ENCODE measurements at regions not wholly inside any gene's neighbourhood (a gene's known extent, or its start where the extent isn't known, plus 50 kb on each side); places are given as distances from the start of the nearest gene placed in this dataset.

- H3K79me2 ChIP-seq (replicated peaks; ENCODE audit: insufficient read depth, low read length), result no peaks in the 10 kb centered on the region
- no peak overlapping the region for H2AFZ ChIP-seq (ENCODE audit: low read depth, low read length)
- H3K27me3 ChIP-seq (ENCODE audit: insufficient read depth, low read depth, low read length), result no peaks in the 10 kb centered on the region
- no peaks in the 10 kb centered on the region for H3K36me3 ChIP-seq (ENCODE audit: insufficient read depth, low read length)
- H3F3A ChIP-seq (ENCODE audit: insufficient read depth, low read length, poor library complexity, severe bottlenecking), result no peaks in the 10 kb centered on the region
- H3K9ac ChIP-seq (ENCODE audit: low read length), result no peak overlapping the region
- no peak for TF ChIP-seq EP300 (conservative IDR thresholded peaks at IDR 0.05; ENCODE audit: poor library complexity, severe bottlenecking)
- TF ChIP-seq TAF1 (IDR thresholded peaks at IDR 0.05; ENCODE audit: low read depth), result no peak
- no peak for TF ChIP-seq RAD21 (conservative IDR thresholded peaks at IDR 0.05)
- no peak for TF ChIP-seq CTCF (IDR thresholded peaks at IDR 0.05; ENCODE audit: poor library complexity, severe bottlenecking)
- no peak for TF ChIP-seq EZH2 (IDR thresholded peaks at IDR 0.05; ENCODE audit: borderline replicate concordance, insufficient read depth, low read length, poor library complexity, severe bottlenecking)
- no peak for TF ChIP-seq POLR2AphosphoS5 (IDR thresholded peaks at IDR 0.05)
- no peak for TF ChIP-seq SMC3 (conservative IDR thresholded peaks at IDR 0.05; ENCODE audit: poor library complexity)
- TF ChIP-seq MXI1 (conservative IDR thresholded peaks at IDR 0.05; ENCODE audit: poor library complexity, severe bottlenecking), result no peak
- no peak for TF ChIP-seq REST (IDR thresholded peaks at IDR 0.05; ENCODE audit: borderline replicate concordance)
- H3K4me2 ChIP-seq (ENCODE audit: low read length), result no peak overlapping the region
- H3K9me3 ChIP-seq (ENCODE audit: low read length), result no peaks in the 10 kb centered on the region
- H3K4me3 ChIP-seq (ENCODE audit: low read length), result no peak overlapping the region
- no peak overlapping the region for H3K27ac ChIP-seq (ENCODE audit: low read length)
- no peaks in the 10 kb centered on the region for H4K20me1 ChIP-seq (ENCODE audit: insufficient read depth)
- H3K9me2 ChIP-seq (ENCODE audit: insufficient read depth, low read length), result no peaks in the 10 kb centered on the region
These were observed 67.8 kb upstream of the POU3F1 start for GRCh38 chr1:38114241-38115026.

GRCh38 chr1:38113159-38113666, 66.6 kb upstream of the POU3F1 start:
- Histone ChIP-seq H3K9me2 (ENCODE audit: insufficient read depth, low read length) (no peaks in the 10 kb centered on the region), H3K27ac (ENCODE audit: low read length) (no peak overlapping the region), H4K20me1 (ENCODE audit: insufficient read depth) (no peaks in the 10 kb centered on the region), H3K36me3 (ENCODE audit: insufficient read depth, low read length) (no peaks in the 10 kb centered on the region), H3K4me3 (ENCODE audit: low read length) (no peak overlapping the region), H3K9me3 (ENCODE audit: low read length) (no peaks in the 10 kb centered on the region), H2AFZ (ENCODE audit: low read depth, low read length) (no peak overlapping the region), H3K27me3 (ENCODE audit: insufficient read depth, low read depth, low read length) (no peaks in the 10 kb centered on the region), H3K9ac (ENCODE audit: low read length) (no peak overlapping the region), H3K4me2 (ENCODE audit: low read length) (no peak overlapping the region), H3F3A (ENCODE audit: insufficient read depth, low read length, poor library complexity, severe bottlenecking) (no peaks in the 10 kb centered on the region), H3K79me2 (replicated peaks; ENCODE audit: insufficient read depth, low read length) (no peaks in the 10 kb centered on the region)
- no peak for TF ChIP-seq RAD21 (conservative IDR thresholded peaks at IDR 0.05)
- TF ChIP-seq TAF1 (IDR thresholded peaks at IDR 0.05; ENCODE audit: low read depth), result no peak
- TF ChIP-seq POLR2AphosphoS5 (IDR thresholded peaks at IDR 0.05), result no peak
- TF ChIP-seq REST (IDR thresholded peaks at IDR 0.05; ENCODE audit: borderline replicate concordance), result no peak
- TF ChIP-seq EZH2 (IDR thresholded peaks at IDR 0.05; ENCODE audit: borderline replicate concordance, insufficient read depth, low read length, poor library complexity, severe bottlenecking), result no peak
- TF ChIP-seq CTCF (IDR thresholded peaks at IDR 0.05; ENCODE audit: poor library complexity, severe bottlenecking), result no peak
- TF ChIP-seq MXI1 (conservative IDR thresholded peaks at IDR 0.05; ENCODE audit: poor library complexity, severe bottlenecking), result no peak
- no peak for TF ChIP-seq SMC3 (conservative IDR thresholded peaks at IDR 0.05; ENCODE audit: poor library complexity)
- no peak for TF ChIP-seq EP300 (conservative IDR thresholded peaks at IDR 0.05; ENCODE audit: poor library complexity, severe bottlenecking)

All from neural cell (in vitro differentiated cells).